HEK293T (cell line): ENCODE measurements at regions not wholly inside any gene's neighbourhood (a gene's known extent, or its start where the extent isn't known, plus 50 kb on each side); places are given as distances from the start of the nearest gene placed in this dataset.

Experiments
- CTCF ChIA-PET: fragments of 350-600 bp; formaldehyde crosslinking; extraction: SDS; loops from one replicate; lab custom pipeline; 2021; ENCODE audit warnings: antibody characterized with exemption, inconsistent platforms; lab: Yijun Ruan, JAX
- POLR2A ChIA-PET: fragments of 350-600 bp; formaldehyde crosslinking; extraction: SDS; loops from one replicate; lab custom pipeline; 2020; ENCODE audit warnings: antibody characterized with exemption, inconsistent platforms; lab: Yijun Ruan, JAX
- DNase-seq: peaks from one replicate; pipeline ENCODE4 v3.0.0; 2012; ENCODE audit warnings: mixed read lengths; ENCODE audit errors: extremely low spot score
- ARNT ChIP-seq: fragments of 450-650 bp; IDR thresholded peaks from 2 replicates; pipeline ENCODE4 v1.6.1; 2017; ENCODE audit warnings: mild to moderate bottlenecking
- BHLHE40 ChIP-seq: fragments of 450-650 bp; IDR thresholded peaks from 2 replicates; pipeline ENCODE4 v1.6.1; 2016; ENCODE audit warnings: mild to moderate bottlenecking, moderate library complexity, borderline replicate concordance
- CTBP1 ChIP-seq: fragments of 450-650 bp; IDR thresholded peaks from 2 replicates; pipeline ENCODE4 v1.6.1; 2016; ENCODE audit warnings: borderline replicate concordance
- ELF4 ChIP-seq: fragments of 450-650 bp; IDR thresholded peaks from 2 replicates; pipeline ENCODE4 v1.6.1; 2017; ENCODE audit warnings: antibody characterized with exemption
- FOXA1 ChIP-seq: fragments of 450-650 bp; IDR thresholded peaks from 2 replicates; pipeline ENCODE4 v1.6.1; 2016; ENCODE audit warnings: mild to moderate bottlenecking
- FOXK2 ChIP-seq: fragments of 450-650 bp; IDR thresholded peaks from 2 replicates; pipeline ENCODE4 v1.6.1; 2016; ENCODE audit warnings: mild to moderate bottlenecking
- FOXM1 ChIP-seq: fragments of 450-650 bp; IDR thresholded peaks from 2 replicates; pipeline ENCODE4 v1.6.1; 2017; ENCODE audit warnings: mild to moderate bottlenecking, borderline replicate concordance
- HDGF ChIP-seq: fragments of 450-650 bp; IDR thresholded peaks from 2 replicates; pipeline ENCODE4 v1.6.1; 2017; ENCODE audit warnings: antibody characterized with exemption, borderline replicate concordance
- L3MBTL2 ChIP-seq: fragments of 450-650 bp; conservative IDR thresholded peaks from 2 replicates; pipeline ENCODE4 v1.6.1; 2016; ENCODE audit warnings: mild to moderate bottlenecking
- LEF1 ChIP-seq: fragments of 450-650 bp; IDR thresholded peaks from 2 replicates; pipeline ENCODE4 v1.6.1; 2017; ENCODE audit warnings: mild to moderate bottlenecking, borderline replicate concordance
- NFRKB ChIP-seq: fragments of 450-650 bp; IDR thresholded peaks from 2 replicates; pipeline ENCODE4 v1.6.1; 2016; ENCODE audit warnings: mild to moderate bottlenecking, moderate library complexity
- PKNOX1 ChIP-seq: fragments of 450-650 bp; IDR thresholded peaks from 2 replicates; pipeline ENCODE4 v1.6.1; 2016
- SP1 ChIP-seq: fragments of 450-650 bp; IDR thresholded peaks from 2 replicates; pipeline ENCODE4 v1.6.1; 2017
- SUZ12 ChIP-seq: fragments of 450-650 bp; IDR thresholded peaks from 2 replicates; pipeline ENCODE4 v1.6.1; 2016; ENCODE audit warnings: mild to moderate bottlenecking
- TARDBP ChIP-seq: fragments of 450-650 bp; IDR thresholded peaks from 2 replicates; pipeline ENCODE4 v1.6.1; 2016
- ZNF384 ChIP-seq: fragments of 450-650 bp; IDR thresholded peaks from 2 replicates; pipeline ENCODE4 v1.6.1; 2016

GRCh38 chr22:48370508-48371325 lies 1457.0 kb downstream of the BRD1 start:
- ChIA-PET CTCF (no interaction called here), POLR2A (no interaction called here)
- no peak for TF ChIP-seq PKNOX1
- TF ChIP-seq SUZ12: no peak
- no peak for TF ChIP-seq NFRKB
- no peak for DNase-seq

- ChIA-PET POLR2A (no interaction called here), CTCF (no interaction called here)
- TF ChIP-seq L3MBTL2: no peak
- no peak for TF ChIP-seq HDGF
- no peak for TF ChIP-seq ZNF384
- TF ChIP-seq FOXK2: no peak
- no peak for TF ChIP-seq FOXM1
- TF ChIP-seq LEF1: no peak
- TF ChIP-seq FOXA1: no peak
- no peak for TF ChIP-seq SUZ12
- DNase-seq: no peak
These were observed 1457.7 kb downstream of the BRD1 start for GRCh38 chr22:48369789-48370507.

GRCh38 chr22:48368975-48369525 lies 1458.6 kb downstream of the BRD1 start:
- no peak for TF ChIP-seq L3MBTL2
- no peak for TF ChIP-seq SP1
- no peak for TF ChIP-seq FOXK2
- no peak for TF ChIP-seq HDGF
- no peak for TF ChIP-seq ARNT
- TF ChIP-seq TARDBP: no peak
- TF ChIP-seq FOXA1: no peak
- ChIA-PET CTCF (no interaction called here), POLR2A (no interaction called here)
- DNase-seq: no peak

GRCh38 chr22:48367731-48368130 lies 1459.9 kb downstream of the BRD1 start:
- ChIA-PET POLR2A (interaction anchor here (0.7 kb wide), 1 partner anchor 607 kb away, joined by 3 read pairs; no protein-coding TSS in a partner anchor), CTCF (no interaction called here)
- DNase-seq: no peak
- TF ChIP-seq ZNF384 (no peak), L3MBTL2 (no peak), ARNT (no peak), FOXK2 (no peak), FOXA1 (no peak), FOXM1 (no peak)

- POLR2A ChIA-PET: no interaction called here
- TF ChIP-seq NFRKB: no peak
These were observed 1461.1 kb downstream of the BRD1 start for GRCh38 chr22:48366591-48366990.

GRCh38 chr22:48366056-48366455 lies 1461.6 kb downstream of the BRD1 start:
- DNase-seq: no peak
- POLR2A ChIA-PET: no interaction called here
- no peak for TF ChIP-seq FOXK2
- CTCF ChIA-PET: no interaction called here

More at GRCh38 chr22:48366591-48366990, 1461.1 kb downstream of the BRD1 start:
- CTCF ChIA-PET: no interaction called here
- no peak for DNase-seq

- TF ChIP-seq NFRKB: no peak
- TF ChIP-seq BHLHE40: no peak
- TF ChIP-seq L3MBTL2: no peak
- no peak for TF ChIP-seq FOXK2
- no peak for TF ChIP-seq FOXA1
- TF ChIP-seq PKNOX1: no peak
- no peak for TF ChIP-seq HDGF
- no peak for TF ChIP-seq ZNF384
- no peak for TF ChIP-seq SP1
- TF ChIP-seq CTBP1: no peak
- TF ChIP-seq LEF1: no peak
- no peak for TF ChIP-seq SUZ12
- no peak for TF ChIP-seq ELF4
- TF ChIP-seq FOXM1: no peak
- no peak for TF ChIP-seq ARNT
- no peak for TF ChIP-seq TARDBP
- CTCF ChIA-PET: no interaction called here
- DNase-seq: no peak
- POLR2A ChIA-PET: no interaction called here
These were observed 1462.3 kb downstream of the BRD1 start for GRCh38 chr22:48365386-48365785.
